Loucy (cell line): ENCODE measurements at regions not wholly inside any gene's neighbourhood (a gene's known extent, or its start where the extent isn't known, plus 50 kb on each side); places are given as distances from the start of the nearest gene placed in this dataset.

Experiments
- H2AFZ ChIP-seq: fragments of 200-600 bp; sonication (generic); 2 replicates; pipeline ENCODE4 v1.6.0; 2016; ENCODE audit warnings: antibody characterized with exemption, mild to moderate bottlenecking, low read length, moderate library complexity
- H3F3A ChIP-seq: fragments of 200-600 bp; 2 replicates; pipeline ENCODE4 v1.6.0; 2016; ENCODE audit warnings: antibody characterized with exemption, low read depth, mild to moderate bottlenecking
- H3K27me3 ChIP-seq: fragments of 200-600 bp; sonication (generic); 2 replicates; pipeline ENCODE4 v1.6.1; 2014; ENCODE audit warnings: low read length, mild to moderate bottlenecking; ENCODE audit not compliant: insufficient read depth, poor library complexity, severe bottlenecking
- H3K36me3 ChIP-seq: fragments of 200-600 bp; sonication (generic); 2 replicates; pipeline ENCODE4 v1.6.1; 2016; ENCODE audit warnings: low read length; ENCODE audit not compliant: insufficient read depth
- H3K4me1 ChIP-seq: fragments of 200-600 bp; sonication (generic); 2 replicates; pipeline ENCODE4 v1.5.1; 2014; ENCODE audit warnings: low read length, mild to moderate bottlenecking; ENCODE audit not compliant: insufficient read depth, poor library complexity, severe bottlenecking
- H3K4me2 ChIP-seq: fragments of 200-600 bp; sonication (generic); 2 replicates; pipeline ENCODE4 v1.6.0; 2014; ENCODE audit warnings: antibody characterized with exemption, low read length, low read depth, mild to moderate bottlenecking; ENCODE audit not compliant: poor library complexity, severe bottlenecking
- H3K4me3 ChIP-seq: fragments of 200-600 bp; sonication (generic); 2 replicates; pipeline ENCODE4 v1.5.1; 2014; ENCODE audit warnings: low read length, mild to moderate bottlenecking, mixed read lengths; ENCODE audit not compliant: poor library complexity, severe bottlenecking
- H3K79me2 ChIP-seq: fragments of 200-600 bp; sonication (generic); 2 replicates; pipeline ENCODE4 v1.6.1; 2014; ENCODE audit warnings: low read length; ENCODE audit not compliant: insufficient read depth
- H3K9ac ChIP-seq: fragments of 200-600 bp; sonication (generic); 2 replicates; pipeline ENCODE4 v1.6.0; 2014; ENCODE audit warnings: mild to moderate bottlenecking, low read depth, low read length, moderate library complexity; ENCODE audit not compliant: poor library complexity, severe bottlenecking
- H3K9me2 ChIP-seq: fragments of 200-600 bp; sonication (generic); replicated peaks from 2 replicates; pipeline ENCODE4 v1.6.1; 2016; ENCODE audit warnings: low read depth, low read length, mixed read lengths
- H3K9me3 ChIP-seq: fragments of 200-600 bp; sonication (generic); 2 replicates; pipeline ENCODE4 v1.6.1; 2014; ENCODE audit warnings: mild to moderate bottlenecking, antibody characterized with exemption, low read length, low read depth; ENCODE audit not compliant: insufficient read depth
- H4K20me1 ChIP-seq: fragments of 200-600 bp; sonication (generic); 2 replicates; pipeline ENCODE4 v1.6.0; 2014; ENCODE audit warnings: antibody characterized with exemption, low read length, mild to moderate bottlenecking; ENCODE audit not compliant: insufficient read depth, poor library complexity, severe bottlenecking
- EZH2phosphoT487 ChIP-seq: fragments of 200-600 bp; IDR thresholded peaks from 2 replicates; pipeline ENCODE4 v1.6.1; 2018; ENCODE audit warnings: antibody characterized with exemption, mild to moderate bottlenecking, moderate library complexity, borderline replicate concordance
- TF ChIP-seq, protein P1 (sequence below): fragments of 200-600 bp; sonication (generic); conservative IDR thresholded peaks from 2 replicates; pipeline ENCODE4 v1.5.1; 2014; ENCODE audit warnings: mild to moderate bottlenecking, antibody characterized with exemption, low read length

GRCh38 chr9:23447944-23448343 lies 378.1 kb downstream of the ELAVL2 start:
- Histone ChIP-seq H3K4me1 (no peaks in the 10 kb centered on the region), H3K9me3 (no peaks in the 10 kb centered on the region), H3K36me3 (no peaks in the 10 kb centered on the region), H3K9me2 (no peaks in the 10 kb centered on the region), H3K4me2 (no peak overlapping the region), H3K4me3 (no peak overlapping the region), H3K9ac (no peak overlapping the region), H4K20me1 (no peaks in the 10 kb centered on the region), H3F3A (no peaks in the 10 kb centered on the region), H2AFZ (no peak overlapping the region), H3K27me3 (no peaks in the 10 kb centered on the region), H3K79me2 (no peaks in the 10 kb centered on the region)
- TF ChIP-seq, protein P1, sequence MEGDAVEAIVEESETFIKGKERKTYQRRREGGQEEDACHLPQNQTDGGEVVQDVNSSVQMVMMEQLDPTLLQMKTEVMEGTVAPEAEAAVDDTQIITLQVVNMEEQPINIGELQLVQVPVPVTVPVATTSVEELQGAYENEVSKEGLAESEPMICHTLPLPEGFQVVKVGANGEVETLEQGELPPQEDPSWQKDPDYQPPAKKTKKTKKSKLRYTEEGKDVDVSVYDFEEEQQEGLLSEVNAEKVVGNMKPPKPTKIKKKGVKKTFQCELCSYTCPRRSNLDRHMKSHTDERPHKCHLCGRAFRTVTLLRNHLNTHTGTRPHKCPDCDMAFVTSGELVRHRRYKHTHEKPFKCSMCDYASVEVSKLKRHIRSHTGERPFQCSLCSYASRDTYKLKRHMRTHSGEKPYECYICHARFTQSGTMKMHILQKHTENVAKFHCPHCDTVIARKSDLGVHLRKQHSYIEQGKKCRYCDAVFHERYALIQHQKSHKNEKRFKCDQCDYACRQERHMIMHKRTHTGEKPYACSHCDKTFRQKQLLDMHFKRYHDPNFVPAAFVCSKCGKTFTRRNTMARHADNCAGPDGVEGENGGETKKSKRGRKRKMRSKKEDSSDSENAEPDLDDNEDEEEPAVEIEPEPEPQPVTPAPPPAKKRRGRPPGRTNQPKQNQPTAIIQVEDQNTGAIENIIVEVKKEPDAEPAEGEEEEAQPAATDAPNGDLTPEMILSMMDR = no peak
- TF ChIP-seq EZH2phosphoT487 = no peak

DNA sequence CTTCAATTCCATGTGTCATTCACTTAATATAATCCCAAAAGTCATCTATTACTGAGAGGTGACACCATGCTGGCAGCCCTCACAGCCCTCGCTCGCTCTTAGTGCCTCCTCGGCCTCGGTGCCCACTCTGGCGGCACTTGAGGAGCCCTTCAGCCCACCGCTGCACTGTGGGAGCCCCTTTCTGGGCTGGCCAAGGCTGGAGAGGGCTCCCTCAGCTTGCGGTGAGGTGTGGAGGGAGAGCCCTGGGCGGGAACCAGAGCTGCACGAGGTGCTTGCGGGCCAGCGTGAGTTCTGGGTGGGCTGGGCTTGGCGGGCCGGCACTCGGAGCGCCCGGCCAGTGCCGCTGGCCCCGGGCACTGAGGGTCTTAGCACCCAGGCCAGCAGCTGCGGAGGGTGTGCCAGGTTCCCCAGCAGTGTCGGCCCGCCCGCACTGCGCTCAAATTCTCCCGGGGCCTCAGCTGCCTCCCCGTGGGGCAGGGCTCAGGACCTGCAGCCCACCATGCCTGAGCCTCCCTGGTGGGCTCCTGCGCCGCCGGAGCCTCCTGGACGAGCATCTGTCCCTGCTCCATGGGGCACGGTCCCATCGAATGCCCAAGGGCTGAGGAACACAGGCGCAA lies 374.1 kb downstream of the ELAVL2 start:
- H3K9ac ChIP-seq = no peak overlapping the region
- no peaks in the 10 kb centered on the region for H3K9me3 ChIP-seq
- H3K9me2 ChIP-seq = no peaks in the 10 kb centered on the region
- no peak overlapping the region for H3K4me3 ChIP-seq
- no peaks in the 10 kb centered on the region for H3F3A ChIP-seq
- no peaks in the 10 kb centered on the region for H3K4me1 ChIP-seq
- H3K36me3 ChIP-seq = no peaks in the 10 kb centered on the region
- H3K4me2 ChIP-seq = no peak overlapping the region
- H4K20me1 ChIP-seq = no peaks in the 10 kb centered on the region
- TF ChIP-seq, protein P1 = no peak
- no peak for TF ChIP-seq EZH2phosphoT487
- no peak overlapping the region for H2AFZ ChIP-seq
- H3K79me2 ChIP-seq = no peaks in the 10 kb centered on the region
- H3K27me3 ChIP-seq = no peaks in the 10 kb centered on the region

DNA sequence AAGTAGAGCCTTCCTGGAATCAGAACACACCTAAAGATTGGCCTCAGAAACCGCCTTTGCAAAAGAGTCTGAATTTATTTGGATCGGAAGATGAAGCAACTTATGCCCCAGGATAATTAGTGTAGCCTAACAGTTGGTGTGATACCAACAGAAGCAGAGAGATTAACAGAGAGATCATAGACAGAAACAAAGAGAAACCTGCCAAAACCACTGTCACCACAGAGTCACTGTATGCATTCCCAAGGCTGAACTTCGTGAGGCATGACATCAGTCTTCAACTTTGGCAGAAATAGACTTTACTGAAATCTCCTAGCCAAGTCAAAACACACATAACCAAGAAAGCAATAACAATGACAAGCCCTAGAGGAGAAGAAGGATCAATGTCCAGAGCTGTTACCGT lies 361.8 kb downstream of the ELAVL2 start:
- no peaks in the 10 kb centered on the region for H4K20me1 ChIP-seq
- no peaks in the 10 kb centered on the region for H3K27me3 ChIP-seq
- no peak overlapping the region for H3K4me3 ChIP-seq
- TF ChIP-seq, protein P1 = no peak
- no peak for TF ChIP-seq EZH2phosphoT487
- no peaks in the 10 kb centered on the region for H3K9me2 ChIP-seq
- no peaks in the 10 kb centered on the region for H3K9me3 ChIP-seq
- H3K4me2 ChIP-seq = no peak overlapping the region
- no peaks in the 10 kb centered on the region for H3F3A ChIP-seq
- H3K9ac ChIP-seq = no peak overlapping the region
- no peak overlapping the region for H2AFZ ChIP-seq
- H3K36me3 ChIP-seq = no peaks in the 10 kb centered on the region
- H3K4me1 ChIP-seq = no peaks in the 10 kb centered on the region
- H3K79me2 ChIP-seq = no peaks in the 10 kb centered on the region
